ENCODE measurements at regions not wholly inside any gene's neighbourhood (a gene's known extent, or its start where the extent isn't known, plus 50 kb on each side); places are given as distances from the start of the nearest gene placed in this dataset.

DNA sequence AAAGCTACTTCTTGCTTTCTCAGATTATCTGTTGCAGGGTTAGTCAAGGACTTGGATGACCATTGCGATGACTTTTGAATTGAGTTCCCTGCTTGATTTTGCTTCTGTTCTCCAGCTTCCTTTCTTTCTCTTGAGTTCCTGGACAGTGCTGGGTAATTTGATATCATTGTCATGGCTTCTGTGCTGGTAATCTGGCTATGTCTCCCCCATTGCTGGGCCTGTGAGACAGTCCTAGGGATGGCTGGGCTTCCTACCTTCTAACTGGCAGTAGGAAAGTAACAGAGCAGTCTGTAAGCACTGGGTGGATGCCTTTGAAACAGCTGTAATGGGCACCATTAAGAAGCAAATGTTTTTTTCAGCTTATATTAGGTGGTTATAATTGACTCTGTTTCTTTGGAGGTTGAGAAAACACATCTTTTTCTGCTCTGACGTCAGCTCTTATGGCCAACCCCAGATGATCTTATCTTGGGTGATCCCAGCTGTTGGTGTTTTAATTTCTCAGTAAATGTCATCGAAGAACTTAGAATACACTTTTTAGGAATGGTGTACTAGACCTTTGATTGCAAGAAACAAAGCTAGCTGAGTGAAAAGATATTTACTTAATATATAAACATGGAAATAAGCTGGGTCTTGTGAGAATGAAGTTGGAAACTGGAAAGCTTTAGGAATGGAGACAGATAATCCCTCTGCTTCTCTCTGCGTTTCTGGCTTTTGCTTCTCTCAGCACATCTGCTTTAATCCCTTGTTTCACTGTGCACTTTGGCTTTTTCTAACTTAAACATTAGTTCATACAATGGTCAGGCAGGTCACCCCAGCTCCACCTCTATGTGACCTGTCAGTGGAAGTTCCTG lies 195.0 kb upstream of the MAN1A1 start:
- Histone ChIP-seq H3K36me3 (ENCODE audit: insufficient read depth, low read length, poor library complexity, severe bottlenecking) (no peaks in the 10 kb centered on the region), H3K9me3 (ENCODE audit: low read depth, low read length, poor library complexity, severe bottlenecking) (no peaks in the 10 kb centered on the region), H3K4me3 (ENCODE audit: low read depth, low read length, poor library complexity, severe bottlenecking) (no peak overlapping the region), H3K27me3 (replicated peaks; ENCODE audit: insufficient read depth, low read depth, low read length, poor library complexity) (peaks cover 5% of the 10 kb centered on the region), H3K4me1 (ENCODE audit: insufficient read depth, low read length, poor library complexity, severe bottlenecking) (no peaks in the 10 kb centered on the region), H3K27ac (ENCODE audit: low read depth, low read length, poor library complexity, severe bottlenecking) (no peak overlapping the region)
- no peak for DNase-seq (ENCODE audit: low spot score)
- no TSS peak for BruUV-seq (replicated peaks)
- ChIA-PET POLR2A (ENCODE audit: low non-redundant PET) (no interaction called here), CTCF (no interaction called here)
- TF ChIP-seq EZH2 (IDR thresholded peaks at IDR 0.05; ENCODE audit: borderline replicate concordance, low read depth, low read length, poor library complexity, severe bottlenecking), result no peak
- TF ChIP-seq CTCF (conservative IDR thresholded peaks at IDR 0.05; ENCODE audit: low read depth, low read length), result no peak
- intact Hi-C loops (cut with micrococcal nuclease; ENCODE audit: unreplicated experiment), result no loop called here

DNA sequence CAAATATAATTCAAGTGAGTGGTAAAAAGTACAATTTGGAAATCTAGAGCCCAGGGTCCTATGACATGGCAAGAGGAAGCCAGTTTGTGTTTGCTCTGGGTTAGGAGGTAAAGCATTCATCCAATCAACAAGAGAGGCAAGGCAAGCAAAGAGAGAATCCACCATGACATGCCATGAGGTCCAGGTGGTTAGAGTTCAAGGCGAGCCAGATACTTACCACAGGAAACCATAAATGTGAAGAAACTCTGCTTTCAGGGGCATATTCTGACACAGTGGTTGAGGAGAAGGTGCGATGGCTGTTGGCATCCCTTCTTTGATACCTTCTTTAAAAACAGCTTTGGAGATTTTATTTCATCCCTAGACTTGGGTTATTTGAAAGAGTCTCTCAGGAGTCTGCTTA lies 193.8 kb upstream of the MAN1A1 start:
- intact Hi-C loops (cut with micrococcal nuclease; ENCODE audit: unreplicated experiment), result no loop called here
- Histone ChIP-seq H3K9me3 (ENCODE audit: low read depth, low read length, poor library complexity, severe bottlenecking) (no peaks in the 10 kb centered on the region), H3K27me3 (replicated peaks; ENCODE audit: insufficient read depth, low read depth, low read length, poor library complexity) (peaks cover 5% of the 10 kb centered on the region), H3K4me1 (ENCODE audit: insufficient read depth, low read length, poor library complexity, severe bottlenecking) (no peaks in the 10 kb centered on the region), H3K4me3 (ENCODE audit: low read depth, low read length, poor library complexity, severe bottlenecking) (no peak overlapping the region), H3K36me3 (ENCODE audit: insufficient read depth, low read length, poor library complexity, severe bottlenecking) (no peaks in the 10 kb centered on the region), H3K27ac (ENCODE audit: low read depth, low read length, poor library complexity, severe bottlenecking) (no peak overlapping the region)
- TF ChIP-seq CTCF (conservative IDR thresholded peaks at IDR 0.05; ENCODE audit: low read depth, low read length), result no peak
- no peak for TF ChIP-seq EZH2 (IDR thresholded peaks at IDR 0.05; ENCODE audit: borderline replicate concordance, low read depth, low read length, poor library complexity, severe bottlenecking)
- ChIA-PET POLR2A (ENCODE audit: low non-redundant PET) (no interaction called here), CTCF (no interaction called here)
- no TSS peak for BruUV-seq (replicated peaks)
- DNase-seq (ENCODE audit: low spot score), result no peak

DNA sequence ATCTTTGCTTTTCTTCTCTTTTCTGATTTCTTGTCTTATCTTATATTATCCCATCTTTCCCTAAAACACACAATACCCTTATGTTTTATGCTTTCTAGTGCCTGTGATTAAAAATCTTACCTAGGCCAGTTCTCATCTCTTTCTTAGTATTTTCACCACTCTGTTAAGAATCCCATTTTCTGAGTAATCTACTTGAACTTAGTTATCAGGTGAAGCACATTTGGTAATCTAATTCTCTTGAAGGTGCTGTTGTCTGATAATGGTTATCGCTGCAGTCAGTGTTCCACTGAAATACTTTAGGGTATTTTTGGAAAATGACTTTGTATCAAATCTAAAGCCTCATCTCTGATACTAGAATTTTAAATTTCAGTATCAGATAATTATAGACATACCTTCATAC lies 192.5 kb upstream of the MAN1A1 start:
- intact Hi-C loops (cut with micrococcal nuclease; ENCODE audit: unreplicated experiment), result no loop called here
- DNase-seq (ENCODE audit: low spot score), result no peak

More for the DNA sequence above, 192.5 kb upstream of the MAN1A1 start:
- Histone ChIP-seq H3K4me1 (ENCODE audit: insufficient read depth, low read length, poor library complexity, severe bottlenecking) (no peaks in the 10 kb centered on the region), H3K4me3 (ENCODE audit: low read depth, low read length, poor library complexity, severe bottlenecking) (no peak overlapping the region), H3K27me3 (replicated peaks; ENCODE audit: insufficient read depth, low read depth, low read length, poor library complexity) (peaks cover 13% of the 10 kb centered on the region), H3K9me3 (ENCODE audit: low read depth, low read length, poor library complexity, severe bottlenecking) (no peaks in the 10 kb centered on the region), H3K27ac (ENCODE audit: low read depth, low read length, poor library complexity, severe bottlenecking) (no peak overlapping the region), H3K36me3 (ENCODE audit: insufficient read depth, low read length, poor library complexity, severe bottlenecking) (no peaks in the 10 kb centered on the region)
- POLR2A ChIA-PET (ENCODE audit: low non-redundant PET), result no interaction called here
- CTCF ChIA-PET, result no interaction called here
- no TSS peak for BruUV-seq (replicated peaks)
- no peak for TF ChIP-seq EZH2 (IDR thresholded peaks at IDR 0.05; ENCODE audit: borderline replicate concordance, low read depth, low read length, poor library complexity, severe bottlenecking)
- TF ChIP-seq CTCF (conservative IDR thresholded peaks at IDR 0.05; ENCODE audit: low read depth, low read length), result no peak
